ENCODE measurements at regions not wholly inside any gene's neighbourhood (a gene's known extent, or its start where the extent isn't known, plus 50 kb on each side); places are given as distances from the start of the nearest gene placed in this dataset.

GRCh38 chr1:228964178-228965089 is 229.2 kb downstream of the RHOU start:
- no peak for DNase-seq (ENCODE audit: low read depth in 4 of 4, low spot score in 3 of 4)

GRCh38 chr1:228968891-228969606 is 233.8 kb downstream of the RHOU start:
- no peak for DNase-seq (ENCODE audit: low read depth in 4 of 4, low spot score in 3 of 4)

GRCh38 chr1:228969953-228970800 is 234.9 kb downstream of the RHOU start:
- DNase-seq (ENCODE audit: low read depth in 4 of 4, low spot score in 3 of 4), result no peak

- no peak for DNase-seq (ENCODE audit: low read depth in 4 of 4, low spot score in 3 of 4)
These were observed 237.3 kb downstream of the RHOU start for GRCh38 chr1:228972576-228972975.

- no peak for DNase-seq (ENCODE audit: low read depth in 4 of 4, low spot score in 3 of 4)
These were observed 239.0 kb downstream of the RHOU start for GRCh38 chr1:228974273-228974672.

GRCh38 chr1:228975238-228975907 is 240.1 kb downstream of the RHOU start:
- no peak for DNase-seq (ENCODE audit: low read depth in 4 of 4, low spot score in 3 of 4)

GRCh38 chr1:228976316-228976715 is 241.0 kb downstream of the RHOU start:
- DNase-seq (ENCODE audit: low read depth in 4 of 4, low spot score in 3 of 4), result no peak

GRCh38 chr1:228977307-228977706 is 242.0 kb downstream of the RHOU start:
- DNase-seq (ENCODE audit: low read depth in 4 of 4, low spot score in 3 of 4), result no peak

- no peak for DNase-seq (ENCODE audit: low read depth in 4 of 4, low spot score in 3 of 4)
These were observed 242.5 kb downstream of the RHOU start for GRCh38 chr1:228977741-228978140.

GRCh38 chr1:228978484-228979324 is 243.4 kb downstream of the RHOU start:
- DNase-seq (ENCODE audit: low read depth in 4 of 4, low spot score in 3 of 4), result no peak

- DNase-seq (ENCODE audit: low read depth in 4 of 4, low spot score in 3 of 4), result no peak
These were observed 244.0 kb downstream of the RHOU start for GRCh38 chr1:228979325-228979699.

- no peak for DNase-seq (ENCODE audit: low read depth in 4 of 4, low spot score in 3 of 4)
These were observed 244.5 kb downstream of the RHOU start for GRCh38 chr1:228979774-228980173.

- DNase-seq (ENCODE audit: low read depth in 4 of 4, low spot score in 3 of 4), result no peak
These were observed 245.1 kb downstream of the RHOU start for GRCh38 chr1:228980232-228980937.

GRCh38 chr1:228982637-228983036 is 247.4 kb downstream of the RHOU start:
- DNase-seq (ENCODE audit: low read depth in 4 of 4, low spot score in 3 of 4), result no peak

GRCh38 chr1:228983231-228983660 is 248.0 kb downstream of the RHOU start:
- no peak for DNase-seq (ENCODE audit: low read depth in 4 of 4, low spot score in 3 of 4)

GRCh38 chr1:228983661-228984060 is 248.4 kb downstream of the RHOU start:
- DNase-seq (ENCODE audit: low read depth in 4 of 4, low spot score in 3 of 4), result no peak

GRCh38 chr1:228984107-228984506 is 248.8 kb downstream of the RHOU start:
- no peak for DNase-seq (ENCODE audit: low read depth in 4 of 4, low spot score in 3 of 4)

- DNase-seq (ENCODE audit: low read depth in 4 of 4, low spot score in 3 of 4), result no peak
These were observed 249.7 kb downstream of the RHOU start for GRCh38 chr1:228984646-228985631.

All from left renal pelvis (tissue), 4 donors.